GM23248 (cell line): ENCODE measurements at regions not wholly inside any gene's neighbourhood (a gene's known extent, or its start where the extent isn't known, plus 50 kb on each side); places are given as distances from the start of the nearest gene placed in this dataset.

Experiments used
- EZH2 ChIP-seq: fragments of 200-600 bp; sonication (generic); IDR thresholded peaks from 2 replicates; pipeline ENCODE4 v1.6.1; 2018; ENCODE audit warnings: antibody characterized with exemption, mild to moderate bottlenecking; ENCODE audit not compliant: insufficient read depth, poor library complexity, severe bottlenecking
- EZH2phosphoT487 ChIP-seq: fragments of 200-600 bp; sonication (generic); IDR thresholded peaks from 2 replicates; pipeline ENCODE4 v1.6.1; 2018; ENCODE audit warnings: antibody characterized with exemption, moderate library complexity, mild to moderate bottlenecking, low read depth; ENCODE audit not compliant: insufficient read depth

DNA sequence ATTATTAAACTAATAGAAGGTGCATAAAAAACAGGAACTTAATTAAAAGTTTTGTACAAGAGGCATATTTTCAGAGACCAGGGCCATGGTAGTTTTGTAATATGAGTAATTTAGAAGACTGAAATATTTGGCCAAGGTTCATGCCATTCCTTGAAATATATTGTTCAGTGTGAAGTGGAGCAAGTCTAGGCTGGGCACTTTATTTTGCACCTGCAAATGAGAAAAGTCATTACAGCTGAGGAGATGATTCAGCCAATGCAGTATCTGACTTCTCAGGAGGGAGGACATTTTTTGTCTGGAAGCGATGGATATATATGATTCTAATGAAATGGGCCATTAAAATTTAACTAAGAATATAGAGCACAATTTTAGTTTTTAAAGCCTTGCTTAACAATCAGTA, 754.0 kb upstream of the ADAMTS16 start:
- TF ChIP-seq EZH2 (no peak), EZH2phosphoT487 (no peak)
